ENCODE measurements at regions not wholly inside any gene's neighbourhood (a gene's known extent, or its start where the extent isn't known, plus 50 kb on each side); places are given as distances from the start of the nearest gene placed in this dataset.
A peak's percentile ranks its signal among the peaks of the same experiment; 100 is the strongest.
"Not testable (repeated sequence)": the region's sequence is repeated elsewhere in the genome, so short reads cannot be mapped to it uniquely, and the experiment has no call there.

GRCh38 chr7:149682038-149682437 lies 91.3 kb downstream of the ZNF467 start:
- no peak for DNase-seq

GRCh38 chr7:149681274-149681673 lies 92.1 kb downstream of the ZNF467 start:
- DNase-seq, result no peak

- no peak for DNase-seq
These were observed 92.9 kb downstream of the ZNF467 start for GRCh38 chr7:149680331-149681025.

- not testable (repeated sequence) for DNase-seq
These were observed 98.5 kb downstream of the ZNF467 start for GRCh38 chr7:149674728-149675385.

GRCh38 chr7:149673006-149673405 lies 100.4 kb downstream of the ZNF467 start:
- DNase-seq, result no peak

GRCh38 chr7:149670288-149670687 lies 103.1 kb downstream of the ZNF467 start:
- DNase-seq, result peak; percentile 95

GRCh38 chr7:149669121-149669818 lies 104.1 kb downstream of the ZNF467 start:
- no peak for DNase-seq

GRCh38 chr7:149666360-149666945 lies 106.9 kb downstream of the ZNF467 start:
- DNase-seq, result peak; percentile 80

GRCh38 chr7:149665618-149666017 lies 107.8 kb downstream of the ZNF467 start:
- DNase-seq, result not testable (repeated sequence)

- no peak for DNase-seq
These were observed 108.7 kb downstream of the ZNF467 start for GRCh38 chr7:149664666-149665065.

GRCh38 chr7:149664176-149664575 lies 109.2 kb downstream of the ZNF467 start:
- no peak for DNase-seq

GRCh38 chr7:149662591-149663095 lies 110.7 kb downstream of the ZNF467 start:
- peak; percentile 88 for DNase-seq

- no peak for DNase-seq
These were observed 117.6 kb downstream of the ZNF467 start for GRCh38 chr7:149655784-149656183.

GRCh38 chr7:149654588-149654987 lies 118.8 kb downstream of the ZNF467 start:
- no peak for DNase-seq

GRCh38 chr7:149650190-149650589 lies 123.2 kb downstream of the ZNF467 start:
- not testable (repeated sequence) for DNase-seq

GRCh38 chr7:149644754-149645153 lies 128.6 kb downstream of the ZNF467 start:
- DNase-seq, result no peak

GRCh38 chr7:149642589-149642988 lies 130.8 kb downstream of the ZNF467 start:
- peak; percentile 33 for DNase-seq

- no peak for DNase-seq
These were observed 134.6 kb downstream of the ZNF467 start for GRCh38 chr7:149638566-149639320.

GRCh38 chr7:149637911-149638565 lies 135.3 kb downstream of the ZNF467 start:
- no peak for DNase-seq

- no peak for DNase-seq
These were observed 137.6 kb downstream of the ZNF467 start for GRCh38 chr7:149635561-149636329.

Measured in tongue (tissue), 1 donor.